GM23338 (cell line): ENCODE measurements at regions not wholly inside any gene's neighbourhood (a gene's known extent, or its start where the extent isn't known, plus 50 kb on each side); places are given as distances from the start of the nearest gene placed in this dataset.

ENCODE experiments used
- CREB1 ChIP-seq: fragments of 250-450 bp; sonication (Bioruptor Pico); IDR thresholded peaks from 2 replicates; pipeline ENCODE4 v1.5.0; 2020; ENCODE audit warnings: low read depth, mild to moderate bottlenecking, moderate library complexity
- EZH2 ChIP-seq: fragments of 200-600 bp; sonication (generic); IDR thresholded peaks from one replicate; pipeline ENCODE4 v1.8.0; 2017; ENCODE audit warnings: antibody characterized with exemption, mild to moderate bottlenecking, low read depth; ENCODE audit not compliant: unreplicated experiment
- EZH2phosphoT487 ChIP-seq: fragments of 200-600 bp; sonication (generic); IDR thresholded peaks from one replicate; pipeline ENCODE4 v1.8.1; 2018; ENCODE audit warnings: antibody characterized with exemption; ENCODE audit not compliant: unreplicated experiment
- JUNB ChIP-seq: IDR thresholded peaks from one replicate; pipeline ENCODE4 v1.6.1; 2016; ENCODE audit warnings: antibody characterized with exemption; ENCODE audit not compliant: unreplicated experiment
- NANOG ChIP-seq: IDR thresholded peaks from 2 replicates; pipeline ENCODE4 v1.6.1; 2016; ENCODE audit warnings: antibody characterized with exemption, borderline replicate concordance
- POLR2AphosphoS5 ChIP-seq: IDR thresholded peaks from 2 replicates; pipeline ENCODE4 v1.6.1; 2016; ENCODE audit warnings: antibody characterized with exemption, low read depth
- STAT1 ChIP-seq: IDR thresholded peaks from one replicate; pipeline ENCODE4 v1.6.1; 2016; ENCODE audit warnings: antibody characterized with exemption; ENCODE audit not compliant: unreplicated experiment
- ZNF331 ChIP-seq: fragments of 250-450 bp; sonication (Bioruptor Pico); IDR thresholded peaks from 2 replicates; pipeline ENCODE4 v1.5.0; 2020; ENCODE audit warnings: low read depth, mild to moderate bottlenecking, moderate library complexity
- TF ChIP-seq, protein P1 (sequence below): IDR thresholded peaks from one replicate; pipeline ENCODE4 v1.6.1; 2018; ENCODE audit warnings: antibody characterized with exemption; ENCODE audit not compliant: unreplicated experiment
- TF ChIP-seq, protein P2 (sequence below), 2 experiments: fragments of 200-600 bp in 1 of 2; sonication (generic) in 1 of 2; conservative IDR thresholded peaks; 2 replicates each; pipeline versions ENCODE4 v1.5.1 to v1.6.1; 2016 to 2017; ENCODE audit warnings: antibody characterized with exemption in 2 of 2, low read depth in 2 of 2, mild to moderate bottlenecking in 2 of 2, moderate library complexity in 1 of 2
- TF ChIP-seq, protein P3 (sequence below): IDR thresholded peaks from 2 replicates; pipeline ENCODE4 v1.6.1; 2016; ENCODE audit warnings: antibody characterized with exemption
- TF ChIP-seq, protein P4 (sequence below): fragments of 250-450 bp; sonication (Bioruptor Pico); IDR thresholded peaks from 2 replicates; pipeline ENCODE4 v1.5.0; 2020; ENCODE audit warnings: mild to moderate bottlenecking, moderate library complexity

DNA sequence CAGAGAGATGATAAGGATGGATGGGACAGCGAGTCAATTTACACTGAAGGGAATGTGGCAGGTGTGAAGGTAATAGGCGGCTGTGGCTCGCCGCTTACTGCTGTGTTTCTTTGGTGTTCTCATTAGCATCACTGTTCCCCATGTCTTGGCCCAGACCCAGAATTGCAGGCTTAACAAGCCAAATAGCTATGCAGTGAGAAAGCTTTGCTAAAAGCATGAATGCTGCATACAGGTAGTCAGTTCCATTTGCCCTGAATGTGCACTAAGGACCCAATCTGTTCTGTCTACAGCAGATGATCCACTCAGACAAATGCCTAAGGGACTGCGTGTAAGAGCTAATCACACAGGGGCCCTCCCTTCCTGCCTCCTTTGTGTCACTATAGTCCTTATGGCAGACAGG lies 262.6 kb downstream of the DCDC2C start:
- TF ChIP-seq CREB1 (no peak), POLR2AphosphoS5 (no peak), EZH2phosphoT487 (no peak), EZH2 (no peak), STAT1 (no peak), JUNB (no peak), ZNF331 (CRISPR knock-in tag) (no peak), NANOG (no peak)
- TF ChIP-seq, protein P1, sequence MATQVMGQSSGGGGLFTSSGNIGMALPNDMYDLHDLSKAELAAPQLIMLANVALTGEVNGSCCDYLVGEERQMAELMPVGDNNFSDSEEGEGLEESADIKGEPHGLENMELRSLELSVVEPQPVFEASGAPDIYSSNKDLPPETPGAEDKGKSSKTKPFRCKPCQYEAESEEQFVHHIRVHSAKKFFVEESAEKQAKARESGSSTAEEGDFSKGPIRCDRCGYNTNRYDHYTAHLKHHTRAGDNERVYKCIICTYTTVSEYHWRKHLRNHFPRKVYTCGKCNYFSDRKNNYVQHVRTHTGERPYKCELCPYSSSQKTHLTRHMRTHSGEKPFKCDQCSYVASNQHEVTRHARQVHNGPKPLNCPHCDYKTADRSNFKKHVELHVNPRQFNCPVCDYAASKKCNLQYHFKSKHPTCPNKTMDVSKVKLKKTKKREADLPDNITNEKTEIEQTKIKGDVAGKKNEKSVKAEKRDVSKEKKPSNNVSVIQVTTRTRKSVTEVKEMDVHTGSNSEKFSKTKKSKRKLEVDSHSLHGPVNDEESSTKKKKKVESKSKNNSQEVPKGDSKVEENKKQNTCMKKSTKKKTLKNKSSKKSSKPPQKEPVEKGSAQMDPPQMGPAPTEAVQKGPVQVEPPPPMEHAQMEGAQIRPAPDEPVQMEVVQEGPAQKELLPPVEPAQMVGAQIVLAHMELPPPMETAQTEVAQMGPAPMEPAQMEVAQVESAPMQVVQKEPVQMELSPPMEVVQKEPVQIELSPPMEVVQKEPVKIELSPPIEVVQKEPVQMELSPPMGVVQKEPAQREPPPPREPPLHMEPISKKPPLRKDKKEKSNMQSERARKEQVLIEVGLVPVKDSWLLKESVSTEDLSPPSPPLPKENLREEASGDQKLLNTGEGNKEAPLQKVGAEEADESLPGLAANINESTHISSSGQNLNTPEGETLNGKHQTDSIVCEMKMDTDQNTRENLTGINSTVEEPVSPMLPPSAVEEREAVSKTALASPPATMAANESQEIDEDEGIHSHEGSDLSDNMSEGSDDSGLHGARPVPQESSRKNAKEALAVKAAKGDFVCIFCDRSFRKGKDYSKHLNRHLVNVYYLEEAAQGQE = no peak
- TF ChIP-seq, protein P2, sequence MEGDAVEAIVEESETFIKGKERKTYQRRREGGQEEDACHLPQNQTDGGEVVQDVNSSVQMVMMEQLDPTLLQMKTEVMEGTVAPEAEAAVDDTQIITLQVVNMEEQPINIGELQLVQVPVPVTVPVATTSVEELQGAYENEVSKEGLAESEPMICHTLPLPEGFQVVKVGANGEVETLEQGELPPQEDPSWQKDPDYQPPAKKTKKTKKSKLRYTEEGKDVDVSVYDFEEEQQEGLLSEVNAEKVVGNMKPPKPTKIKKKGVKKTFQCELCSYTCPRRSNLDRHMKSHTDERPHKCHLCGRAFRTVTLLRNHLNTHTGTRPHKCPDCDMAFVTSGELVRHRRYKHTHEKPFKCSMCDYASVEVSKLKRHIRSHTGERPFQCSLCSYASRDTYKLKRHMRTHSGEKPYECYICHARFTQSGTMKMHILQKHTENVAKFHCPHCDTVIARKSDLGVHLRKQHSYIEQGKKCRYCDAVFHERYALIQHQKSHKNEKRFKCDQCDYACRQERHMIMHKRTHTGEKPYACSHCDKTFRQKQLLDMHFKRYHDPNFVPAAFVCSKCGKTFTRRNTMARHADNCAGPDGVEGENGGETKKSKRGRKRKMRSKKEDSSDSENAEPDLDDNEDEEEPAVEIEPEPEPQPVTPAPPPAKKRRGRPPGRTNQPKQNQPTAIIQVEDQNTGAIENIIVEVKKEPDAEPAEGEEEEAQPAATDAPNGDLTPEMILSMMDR (conservative IDR thresholded peaks at IDR 0.05; ENCODE audit: low read depth in 2 of 2) = no peak
- TF ChIP-seq, protein P3, sequence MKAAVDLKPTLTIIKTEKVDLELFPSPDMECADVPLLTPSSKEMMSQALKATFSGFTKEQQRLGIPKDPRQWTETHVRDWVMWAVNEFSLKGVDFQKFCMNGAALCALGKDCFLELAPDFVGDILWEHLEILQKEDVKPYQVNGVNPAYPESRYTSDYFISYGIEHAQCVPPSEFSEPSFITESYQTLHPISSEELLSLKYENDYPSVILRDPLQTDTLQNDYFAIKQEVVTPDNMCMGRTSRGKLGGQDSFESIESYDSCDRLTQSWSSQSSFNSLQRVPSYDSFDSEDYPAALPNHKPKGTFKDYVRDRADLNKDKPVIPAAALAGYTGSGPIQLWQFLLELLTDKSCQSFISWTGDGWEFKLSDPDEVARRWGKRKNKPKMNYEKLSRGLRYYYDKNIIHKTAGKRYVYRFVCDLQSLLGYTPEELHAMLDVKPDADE = no peak
- TF ChIP-seq, protein P4, sequence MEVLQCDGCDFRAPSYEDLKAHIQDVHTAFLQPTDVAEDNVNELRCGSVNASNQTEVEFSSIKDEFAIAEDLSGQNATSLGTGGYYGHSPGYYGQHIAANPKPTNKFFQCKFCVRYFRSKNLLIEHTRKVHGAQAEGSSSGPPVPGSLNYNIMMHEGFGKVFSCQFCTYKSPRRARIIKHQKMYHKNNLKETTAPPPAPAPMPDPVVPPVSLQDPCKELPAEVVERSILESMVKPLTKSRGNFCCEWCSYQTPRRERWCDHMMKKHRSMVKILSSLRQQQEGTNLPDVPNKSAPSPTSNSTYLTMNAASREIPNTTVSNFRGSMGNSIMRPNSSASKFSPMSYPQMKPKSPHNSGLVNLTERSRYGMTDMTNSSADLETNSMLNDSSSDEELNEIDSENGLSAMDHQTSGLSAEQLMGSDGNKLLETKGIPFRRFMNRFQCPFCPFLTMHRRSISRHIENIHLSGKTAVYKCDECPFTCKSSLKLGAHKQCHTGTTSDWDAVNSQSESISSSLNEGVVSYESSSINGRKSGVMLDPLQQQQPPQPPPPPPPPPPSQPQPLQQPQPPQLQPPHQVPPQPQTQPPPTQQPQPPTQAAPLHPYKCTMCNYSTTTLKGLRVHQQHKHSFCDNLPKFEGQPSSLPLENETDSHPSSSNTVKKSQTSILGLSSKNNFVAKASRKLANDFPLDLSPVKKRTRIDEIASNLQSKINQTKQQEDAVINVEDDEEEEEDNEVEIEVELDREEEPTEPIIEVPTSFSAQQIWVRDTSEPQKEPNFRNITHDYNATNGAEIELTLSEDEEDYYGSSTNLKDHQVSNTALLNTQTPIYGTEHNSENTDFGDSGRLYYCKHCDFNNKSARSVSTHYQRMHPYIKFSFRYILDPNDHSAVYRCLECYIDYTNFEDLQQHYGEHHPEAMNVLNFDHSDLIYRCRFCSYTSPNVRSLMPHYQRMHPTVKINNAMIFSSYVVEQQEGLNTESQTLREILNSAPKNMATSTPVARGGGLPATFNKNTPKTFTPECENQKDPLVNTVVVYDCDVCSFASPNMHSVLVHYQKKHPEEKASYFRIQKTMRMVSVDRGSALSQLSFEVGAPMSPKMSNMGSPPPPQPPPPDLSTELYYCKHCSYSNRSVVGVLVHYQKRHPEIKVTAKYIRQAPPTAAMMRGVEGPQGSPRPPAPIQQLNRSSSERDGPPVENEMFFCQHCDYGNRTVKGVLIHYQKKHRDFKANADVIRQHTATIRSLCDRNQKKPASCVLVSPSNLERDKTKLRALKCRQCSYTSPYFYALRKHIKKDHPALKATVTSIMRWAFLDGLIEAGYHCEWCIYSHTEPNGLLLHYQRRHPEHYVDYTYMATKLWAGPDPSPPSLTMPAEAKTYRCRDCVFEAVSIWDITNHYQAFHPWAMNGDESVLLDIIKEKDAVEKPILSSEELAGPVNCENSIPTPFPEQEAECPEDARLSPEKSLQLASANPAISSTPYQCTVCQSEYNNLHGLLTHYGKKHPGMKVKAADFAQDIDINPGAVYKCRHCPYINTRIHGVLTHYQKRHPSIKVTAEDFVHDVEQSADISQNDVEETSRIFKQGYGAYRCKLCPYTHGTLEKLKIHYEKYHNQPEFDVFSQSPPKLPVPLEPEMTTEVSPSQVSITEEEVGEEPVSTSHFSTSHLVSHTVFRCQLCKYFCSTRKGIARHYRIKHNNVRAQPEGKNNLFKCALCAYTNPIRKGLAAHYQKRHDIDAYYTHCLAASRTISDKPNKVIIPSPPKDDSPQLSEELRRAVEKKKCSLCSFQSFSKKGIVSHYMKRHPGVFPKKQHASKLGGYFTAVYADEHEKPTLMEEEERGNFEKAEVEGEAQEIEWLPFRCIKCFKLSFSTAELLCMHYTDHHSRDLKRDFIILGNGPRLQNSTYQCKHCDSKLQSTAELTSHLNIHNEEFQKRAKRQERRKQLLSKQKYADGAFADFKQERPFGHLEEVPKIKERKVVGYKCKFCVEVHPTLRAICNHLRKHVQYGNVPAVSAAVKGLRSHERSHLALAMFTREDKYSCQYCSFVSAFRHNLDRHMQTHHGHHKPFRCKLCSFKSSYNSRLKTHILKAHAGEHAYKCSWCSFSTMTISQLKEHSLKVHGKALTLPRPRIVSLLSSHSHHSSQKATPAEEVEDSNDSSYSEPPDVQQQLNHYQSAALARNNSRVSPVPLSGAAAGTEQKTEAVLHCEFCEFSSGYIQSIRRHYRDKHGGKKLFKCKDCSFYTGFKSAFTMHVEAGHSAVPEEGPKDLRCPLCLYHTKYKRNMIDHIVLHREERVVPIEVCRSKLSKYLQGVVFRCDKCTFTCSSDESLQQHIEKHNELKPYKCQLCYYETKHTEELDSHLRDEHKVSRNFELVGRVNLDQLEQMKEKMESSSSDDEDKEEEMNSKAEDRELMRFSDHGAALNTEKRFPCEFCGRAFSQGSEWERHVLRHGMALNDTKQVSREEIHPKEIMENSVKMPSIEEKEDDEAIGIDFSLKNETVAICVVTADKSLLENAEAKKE (CRISPR knock-in tag) = no peak
